Endodermal cell (in vitro differentiated cells): ENCODE measurements at regions not wholly inside any gene's neighbourhood (a gene's known extent, or its start where the extent isn't known, plus 50 kb on each side); places are given as distances from the start of the nearest gene placed in this dataset.

ENCODE experiments used
- DNase-seq: peaks from one replicate; pipeline ENCODE4 v3.0.0-alpha.2; 2017
- H3K27ac ChIP-seq: 2 replicates; pipeline ENCODE4 v1.5.1; 2013; ENCODE audit warnings: mild to moderate bottlenecking, low read depth, low read length, moderate library complexity
- H3K27me3 ChIP-seq: 2 replicates; pipeline ENCODE4 v1.6.1; 2013; ENCODE audit warnings: mild to moderate bottlenecking, low read length, moderate library complexity; ENCODE audit not compliant: insufficient read depth, control insufficient read depth, poor library complexity, severe bottlenecking
- H3K36me3 ChIP-seq: 2 replicates; pipeline ENCODE4 v1.7.0; 2013; ENCODE audit warnings: mild to moderate bottlenecking, low read length, moderate library complexity; ENCODE audit not compliant: control insufficient read depth, insufficient read depth
- H3K4me1 ChIP-seq: one replicate; pipeline ENCODE4 v1.7.0; 2013; ENCODE audit warnings: low read length; ENCODE audit not compliant: control insufficient read depth, insufficient read depth
- H3K4me3 ChIP-seq: 2 replicates; pipeline ENCODE4 v1.5.1; 2013; ENCODE audit warnings: mild to moderate bottlenecking, low read length, moderate library complexity
- H3K9ac ChIP-seq: 2 replicates; pipeline ENCODE4 v1.6.1; 2013; ENCODE audit warnings: mild to moderate bottlenecking, low read length, moderate library complexity; ENCODE audit not compliant: poor library complexity, severe bottlenecking; ENCODE audit errors: extremely low read depth
- H3K9me3 ChIP-seq: 2 replicates; pipeline ENCODE4 v1.6.1; 2013; ENCODE audit warnings: mild to moderate bottlenecking, low read length, moderate library complexity; ENCODE audit not compliant: control insufficient read depth
- H3K27ac Mint-ChIP-seq: 2 replicates; pipeline ENCODE4 v1.8.0; 2020; ENCODE audit warnings: mixed read lengths
- H3K27me3 Mint-ChIP-seq: 2 replicates; pipeline ENCODE4 v1.8.0; 2021; ENCODE audit warnings: mild to moderate bottlenecking, mixed read lengths; ENCODE audit not compliant: insufficient read depth
- H3K36me3 Mint-ChIP-seq: 2 replicates; pipeline ENCODE4 v1.8.0; 2020; ENCODE audit warnings: low read depth, mixed read lengths
- H3K4me1 Mint-ChIP-seq: 2 replicates; pipeline ENCODE4 v1.8.0; 2020; ENCODE audit warnings: mixed read lengths
- H3K4me3 Mint-ChIP-seq: 2 replicates; pipeline ENCODE4 v1.8.0; 2020; ENCODE audit warnings: mild to moderate bottlenecking, moderate library complexity, mixed read lengths
- H3K9me3 Mint-ChIP-seq: 2 replicates; pipeline ENCODE4 v1.8.0; 2020; ENCODE audit warnings: mild to moderate bottlenecking, mixed read lengths
- WGBS, 2 experiments: methylation state at CpG; one replicate each; pipeline versions ENCODE4 v1.1.5 to v1.1.7; 2013; ENCODE audit warnings: missing lambda C conversion rate in 2 of 2, mixed read lengths in 1 of 2; ENCODE audit not compliant: insufficient coverage in 1 of 2, insufficient read length in 1 of 2; 5-methylcytosine and 5-hydroxymethylcytosine counted together
- TF ChIP-seq, protein P1 (sequence below): fragments of 200-600 bp; sonication (generic); conservative IDR thresholded peaks from 2 replicates; pipeline ENCODE4 v1.5.0; 2021; ENCODE audit warnings: antibody characterized with exemption, mild to moderate bottlenecking

DNA sequence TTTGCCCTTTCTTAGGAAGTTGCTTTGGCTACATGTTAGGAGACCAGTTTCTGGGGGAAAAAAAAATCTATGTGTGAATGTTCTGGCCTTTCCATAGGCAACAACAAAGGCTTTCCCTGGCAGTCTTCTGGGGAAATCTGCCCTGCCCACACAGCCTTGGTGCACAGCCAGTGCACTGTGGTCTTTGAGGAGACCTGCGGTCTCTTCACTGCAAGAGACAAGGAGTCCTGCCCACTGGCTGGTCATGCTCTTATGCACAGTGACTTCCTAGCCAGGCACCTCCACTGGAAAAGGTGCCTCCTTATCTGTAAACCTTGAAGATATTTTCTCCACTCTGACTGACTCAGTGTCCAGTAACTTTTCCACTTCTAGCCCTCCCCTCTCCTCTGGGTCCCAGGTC lies 155.1 kb downstream of the SUCLA2 start:
- no peak overlapping the region for H3K4me3 ChIP-seq
- no peaks in the 10 kb centered on the region for H3K36me3 ChIP-seq
- Mint-ChIP-seq H3K4me3 (no peak overlapping the region), H3K27me3 (no peaks in the 10 kb centered on the region), H3K4me1 (no peaks in the 10 kb centered on the region), H3K27ac (no peak overlapping the region), H3K36me3 (peaks cover 6% of the 10 kb centered on the region), H3K9me3 (peaks cover 18% of the 10 kb centered on the region)
- TF ChIP-seq, protein P1, sequence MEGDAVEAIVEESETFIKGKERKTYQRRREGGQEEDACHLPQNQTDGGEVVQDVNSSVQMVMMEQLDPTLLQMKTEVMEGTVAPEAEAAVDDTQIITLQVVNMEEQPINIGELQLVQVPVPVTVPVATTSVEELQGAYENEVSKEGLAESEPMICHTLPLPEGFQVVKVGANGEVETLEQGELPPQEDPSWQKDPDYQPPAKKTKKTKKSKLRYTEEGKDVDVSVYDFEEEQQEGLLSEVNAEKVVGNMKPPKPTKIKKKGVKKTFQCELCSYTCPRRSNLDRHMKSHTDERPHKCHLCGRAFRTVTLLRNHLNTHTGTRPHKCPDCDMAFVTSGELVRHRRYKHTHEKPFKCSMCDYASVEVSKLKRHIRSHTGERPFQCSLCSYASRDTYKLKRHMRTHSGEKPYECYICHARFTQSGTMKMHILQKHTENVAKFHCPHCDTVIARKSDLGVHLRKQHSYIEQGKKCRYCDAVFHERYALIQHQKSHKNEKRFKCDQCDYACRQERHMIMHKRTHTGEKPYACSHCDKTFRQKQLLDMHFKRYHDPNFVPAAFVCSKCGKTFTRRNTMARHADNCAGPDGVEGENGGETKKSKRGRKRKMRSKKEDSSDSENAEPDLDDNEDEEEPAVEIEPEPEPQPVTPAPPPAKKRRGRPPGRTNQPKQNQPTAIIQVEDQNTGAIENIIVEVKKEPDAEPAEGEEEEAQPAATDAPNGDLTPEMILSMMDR = no peak
- H3K9ac ChIP-seq = no peak overlapping the region
- no peak for DNase-seq
- no peaks in the 10 kb centered on the region for H3K4me1 ChIP-seq
- WGBS, 2 experiments = 88% methylated on average over 1 of the region's 1 CpG; no CpG with 5 or more reads in 1 of the 2 experiments
- no peak overlapping the region for H3K27ac ChIP-seq
- H3K27me3 ChIP-seq = no peaks in the 10 kb centered on the region
- no peaks in the 10 kb centered on the region for H3K9me3 ChIP-seq

- Mint-ChIP-seq H3K27ac (no peak overlapping the region), H3K4me1 (no peaks in the 10 kb centered on the region), H3K9me3 (no peaks in the 10 kb centered on the region), H3K36me3 (no peaks in the 10 kb centered on the region), H3K27me3 (no peaks in the 10 kb centered on the region), H3K4me3 (no peak overlapping the region)
- TF ChIP-seq, protein P1 = no peak
- Histone ChIP-seq H3K4me3 (no peak overlapping the region), H3K36me3 (no peaks in the 10 kb centered on the region), H3K4me1 (no peaks in the 10 kb centered on the region), H3K27ac (no peak overlapping the region), H3K9ac (no peak overlapping the region), H3K9me3 (no peaks in the 10 kb centered on the region), H3K27me3 (no peaks in the 10 kb centered on the region)
- 87 to 93% methylated on average over 2 to 3 of the region's 4 CpGs for WGBS, 2 experiments
- no peak for DNase-seq
Measured at GRCh38 chr13:47843005-47843404, 158.1 kb downstream of the SUCLA2 start.

DNA sequence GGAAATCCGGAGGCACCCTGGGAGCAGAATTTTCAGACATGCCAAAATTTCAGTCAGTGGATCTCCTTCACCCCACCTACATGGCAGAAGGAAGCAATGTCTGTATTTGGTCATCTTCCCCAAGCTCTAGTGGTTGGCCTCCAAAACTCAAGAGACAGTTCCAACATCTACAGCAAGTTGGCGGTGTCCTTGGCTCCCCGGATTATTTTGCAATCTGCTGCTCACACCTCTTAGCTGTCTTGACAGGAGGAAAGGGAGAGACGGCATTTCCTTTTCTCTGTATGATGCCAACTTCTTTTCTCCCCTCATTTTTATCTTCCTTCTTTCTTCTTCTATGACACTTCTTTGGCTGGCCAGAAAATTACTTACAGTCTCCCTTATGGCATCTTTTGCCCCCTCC lies 159.9 kb downstream of the SUCLA2 start:
- Histone ChIP-seq H3K27ac (no peak overlapping the region), H3K27me3 (no peaks in the 10 kb centered on the region), H3K4me1 (no peaks in the 10 kb centered on the region), H3K36me3 (no peaks in the 10 kb centered on the region), H3K4me3 (no peak overlapping the region), H3K9ac (no peak overlapping the region), H3K9me3 (no peaks in the 10 kb centered on the region)
- 84 to 100% methylated on average over 3 to 4 of the region's 4 CpGs for WGBS, 2 experiments
- Mint-ChIP-seq H3K27me3 (no peaks in the 10 kb centered on the region), H3K36me3 (no peaks in the 10 kb centered on the region), H3K27ac (no peak overlapping the region), H3K9me3 (no peaks in the 10 kb centered on the region), H3K4me1 (no peaks in the 10 kb centered on the region), H3K4me3 (no peak overlapping the region)
- TF ChIP-seq, protein P1 = no peak
- DNase-seq = no peak
